ENCODE measurements at regions not wholly inside any gene's neighbourhood (a gene's known extent, or its start where the extent isn't known, plus 50 kb on each side); places are given as distances from the start of the nearest gene placed in this dataset.

DNA sequence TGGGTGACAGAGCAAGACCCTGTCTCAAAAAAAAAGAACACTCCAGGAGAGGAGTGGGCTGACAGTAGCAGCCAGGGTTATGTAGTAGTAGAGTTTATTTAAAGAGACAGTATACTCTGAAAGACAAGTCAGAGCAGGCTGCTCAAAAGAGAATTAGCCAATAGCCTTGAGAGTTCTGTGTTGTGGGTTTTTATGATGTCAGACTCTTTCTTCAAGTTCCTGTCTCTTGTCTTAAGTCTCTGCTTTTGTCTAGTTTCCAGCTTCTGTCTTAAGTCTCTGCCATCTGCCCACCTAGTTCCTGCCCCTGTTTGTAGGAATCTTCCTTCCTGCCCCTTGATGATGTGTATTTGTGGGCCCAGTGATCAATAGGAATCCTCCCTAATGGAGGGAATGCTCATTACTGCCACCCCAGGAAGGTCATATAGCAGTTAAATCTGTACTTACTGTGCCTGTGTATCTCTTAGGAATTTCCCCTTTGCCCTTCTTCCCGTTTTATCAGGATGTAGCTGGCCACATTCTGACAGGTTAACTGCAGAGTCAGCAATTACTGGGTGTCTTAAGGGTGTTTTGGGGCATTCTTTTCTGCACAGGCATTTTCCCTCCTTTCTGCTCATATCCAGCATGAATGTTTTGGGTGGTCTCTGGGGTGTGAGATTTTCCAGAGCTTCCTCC, 580.5 kb upstream of the SGCD start:
- no peak for DNase-seq (ENCODE audit: low read depth in 4 of 4, low spot score in 3 of 4)

GRCh38 chr5:155750101-155750500, 576.9 kb upstream of the SGCD start:
- no peak for DNase-seq (ENCODE audit: low read depth in 4 of 4, low spot score in 3 of 4)

GRCh38 chr5:155750571-155750970, 576.4 kb upstream of the SGCD start:
- no peak for DNase-seq (ENCODE audit: low read depth in 4 of 4, low spot score in 3 of 4)

DNA sequence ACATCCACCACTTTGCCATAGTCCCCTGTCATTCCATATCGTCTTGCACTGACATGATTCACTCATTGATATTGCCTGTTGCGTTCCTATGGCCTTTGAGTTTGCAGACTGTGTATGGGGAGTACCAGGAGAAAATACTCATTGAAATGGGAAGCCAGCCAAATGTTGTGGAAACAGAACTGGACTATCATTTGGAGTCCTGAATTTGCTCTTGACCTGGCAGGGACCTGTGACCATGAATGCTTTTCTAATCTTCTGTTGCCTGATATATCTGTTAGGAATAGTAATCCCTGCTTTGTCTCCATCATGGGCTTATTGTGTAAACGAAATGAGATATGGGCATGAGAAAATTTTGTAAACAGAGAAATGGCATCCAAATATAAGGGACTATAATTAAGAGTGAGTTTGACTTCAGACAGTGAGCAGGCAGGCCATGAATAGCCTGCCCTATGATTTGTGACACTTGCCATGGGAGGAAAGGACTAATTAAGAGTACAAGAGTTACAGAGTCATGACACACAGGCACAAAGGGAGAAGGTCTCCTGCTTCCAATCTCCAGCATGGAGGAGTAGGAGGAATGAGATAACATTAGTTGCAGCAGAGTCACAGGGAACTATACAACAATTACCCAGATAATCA, 572.9 kb upstream of the SGCD start:
- no peak for DNase-seq (ENCODE audit: low read depth in 4 of 4, low spot score in 3 of 4)

DNA sequence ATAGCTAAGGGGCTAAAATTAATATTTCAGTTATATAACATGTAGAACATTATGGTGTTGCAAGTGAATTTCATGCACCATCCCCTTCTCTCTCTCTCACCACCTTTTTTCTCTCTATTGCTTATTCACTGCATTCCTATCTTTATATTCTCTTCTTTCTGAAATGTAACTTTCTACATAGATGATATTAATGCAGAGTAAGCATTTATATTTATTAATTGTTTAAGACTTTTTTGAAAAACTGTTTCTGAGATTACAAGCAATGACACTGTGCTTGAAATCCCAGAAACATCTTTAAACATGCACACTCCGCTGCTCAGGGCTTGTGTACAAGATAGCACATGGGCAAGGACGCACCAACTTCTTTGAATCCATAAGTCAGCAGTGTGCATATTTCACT, 567.7 kb upstream of the SGCD start:
- DNase-seq (ENCODE audit: low read depth in 4 of 4, low spot score in 3 of 4) = no peak

DNA sequence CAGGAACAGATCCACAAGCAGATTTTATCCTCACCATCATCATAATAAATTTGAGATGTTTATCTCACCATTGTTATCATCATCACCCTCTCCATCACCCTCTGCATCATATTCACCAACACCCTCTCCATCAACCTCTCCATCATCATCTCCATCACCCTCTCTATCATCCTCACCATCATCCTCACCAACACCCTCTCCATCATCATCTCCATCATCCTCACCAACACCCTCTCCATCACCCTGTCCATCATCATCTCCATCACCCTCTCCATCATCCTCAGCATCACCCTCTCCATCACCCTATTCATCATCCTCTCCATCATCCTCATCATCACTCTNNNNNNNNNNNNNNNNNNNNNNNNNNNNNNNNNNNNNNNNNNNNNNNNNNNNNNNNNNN, 567.0 kb upstream of the SGCD start:
- DNase-seq (ENCODE audit: low read depth in 4 of 4, low spot score in 3 of 4) = no peak

DNA sequence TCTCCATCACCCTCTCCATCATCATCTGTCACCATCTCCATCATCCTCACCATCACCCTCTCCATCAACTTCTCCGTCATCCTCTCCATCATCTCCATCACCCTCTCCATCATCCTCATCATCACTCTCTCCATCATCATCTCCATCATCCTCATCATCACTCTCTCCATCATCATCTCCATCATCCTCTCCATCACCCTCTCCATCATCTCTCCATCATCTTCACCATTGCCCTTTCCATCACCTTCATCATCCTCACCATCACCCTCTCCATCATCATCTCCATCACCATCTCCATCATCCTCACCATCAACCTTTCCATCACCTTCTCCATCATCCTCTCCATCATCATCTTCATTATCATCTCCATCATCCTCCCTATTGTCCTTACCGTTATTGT, 565.5 kb upstream of the SGCD start:
- DNase-seq (ENCODE audit: low read depth in 4 of 4, low spot score in 3 of 4) = no peak

GRCh38 chr5:155765715-155766114, 561.2 kb upstream of the SGCD start:
- no peak for DNase-seq (ENCODE audit: low read depth in 4 of 4, low spot score in 3 of 4)

DNA sequence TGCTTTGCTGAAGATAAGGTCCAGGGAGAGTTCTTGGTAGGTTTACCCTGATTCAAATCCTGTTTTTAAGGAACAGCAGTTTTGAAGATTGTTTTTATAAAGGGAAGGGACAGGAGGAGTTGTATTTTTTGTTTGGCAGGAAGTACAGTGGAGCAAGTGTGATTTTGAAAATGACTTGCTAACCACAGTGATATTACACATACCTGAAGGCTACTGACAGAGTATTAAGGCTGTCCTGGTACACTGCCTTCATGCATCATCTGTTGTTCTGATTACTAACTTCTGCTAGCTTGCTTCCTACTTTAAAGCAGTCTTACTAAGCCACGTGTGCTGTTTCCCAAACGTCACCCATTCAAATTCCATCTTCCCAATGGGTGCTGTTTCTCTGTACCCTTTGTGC, 559.5 kb upstream of the SGCD start:
- no peak for DNase-seq (ENCODE audit: low read depth in 4 of 4, low spot score in 3 of 4)

DNA sequence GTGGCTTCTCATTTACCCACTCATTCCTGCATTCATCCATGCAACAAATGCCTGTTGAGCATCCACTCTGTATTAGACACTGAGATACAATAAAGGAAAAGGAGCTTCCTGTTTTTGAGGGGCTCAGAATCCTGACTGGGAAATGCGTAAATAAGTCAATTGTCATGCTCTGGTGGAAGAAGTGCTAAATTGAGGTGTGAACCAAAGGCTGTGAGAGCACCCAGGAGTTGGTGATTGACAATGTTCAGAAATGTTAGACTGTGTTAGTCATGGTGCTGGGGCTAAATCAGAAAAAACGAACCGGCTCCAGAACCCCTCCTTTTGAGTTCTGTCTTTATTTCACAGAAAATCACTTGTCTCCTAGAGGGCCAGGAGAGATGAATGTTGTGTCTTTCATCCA, 558.6 kb upstream of the SGCD start:
- DNase-seq (ENCODE audit: low read depth in 4 of 4, low spot score in 3 of 4) = no peak

GRCh38 chr5:155772009-155772662, 554.8 kb upstream of the SGCD start:
- no peak for DNase-seq (ENCODE audit: low read depth in 4 of 4, low spot score in 3 of 4)

DNA sequence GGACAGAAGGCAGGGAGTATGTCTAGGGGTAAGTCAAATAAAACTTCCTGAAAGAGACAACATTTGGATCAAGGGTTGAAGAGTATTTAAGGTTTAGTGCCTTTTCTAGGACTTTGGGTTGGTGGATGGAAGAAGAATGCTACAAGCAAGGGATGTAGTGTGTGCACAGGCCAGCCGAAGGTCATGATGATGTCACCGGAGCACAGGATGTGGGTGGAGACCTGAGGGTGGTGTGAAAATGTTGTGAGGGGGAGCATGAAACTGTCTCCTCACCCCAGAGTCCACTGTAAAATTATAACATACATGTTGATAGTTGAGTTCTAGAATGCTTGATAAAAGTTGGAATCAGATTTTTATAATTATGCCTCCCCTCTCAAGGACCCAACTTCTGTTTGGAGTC, 553.3 kb upstream of the SGCD start:
- no peak for DNase-seq (ENCODE audit: low read depth in 4 of 4, low spot score in 3 of 4)

DNA sequence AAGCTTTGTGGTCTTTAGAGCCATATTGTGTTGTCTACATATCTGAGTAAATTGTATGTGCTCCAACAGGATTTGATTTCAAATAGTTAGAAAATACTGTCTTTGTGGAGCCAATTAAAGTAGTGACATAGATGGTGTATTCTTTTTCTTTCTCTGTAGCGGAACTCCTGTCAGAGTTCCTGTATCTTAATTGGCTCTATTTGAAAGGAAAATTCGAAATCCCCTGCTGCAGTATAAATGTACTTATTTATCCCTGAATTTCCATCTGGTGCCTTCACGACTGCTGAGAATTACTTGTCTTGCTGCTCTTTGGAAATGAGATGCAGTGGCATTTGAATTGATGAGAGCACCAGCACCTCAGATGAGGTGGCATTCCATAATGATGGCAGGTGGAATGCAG, 546.7 kb upstream of the SGCD start:
- no peak for DNase-seq (ENCODE audit: low read depth in 4 of 4, low spot score in 3 of 4)

- no peak for DNase-seq (ENCODE audit: low read depth in 4 of 4, low spot score in 3 of 4)
Observed at GRCh38 chr5:155783246-155783645, 543.7 kb upstream of the SGCD start.

- no peak for DNase-seq (ENCODE audit: low read depth in 4 of 4, low spot score in 3 of 4)
Observed at GRCh38 chr5:155783791-155784190, 543.2 kb upstream of the SGCD start.

DNA sequence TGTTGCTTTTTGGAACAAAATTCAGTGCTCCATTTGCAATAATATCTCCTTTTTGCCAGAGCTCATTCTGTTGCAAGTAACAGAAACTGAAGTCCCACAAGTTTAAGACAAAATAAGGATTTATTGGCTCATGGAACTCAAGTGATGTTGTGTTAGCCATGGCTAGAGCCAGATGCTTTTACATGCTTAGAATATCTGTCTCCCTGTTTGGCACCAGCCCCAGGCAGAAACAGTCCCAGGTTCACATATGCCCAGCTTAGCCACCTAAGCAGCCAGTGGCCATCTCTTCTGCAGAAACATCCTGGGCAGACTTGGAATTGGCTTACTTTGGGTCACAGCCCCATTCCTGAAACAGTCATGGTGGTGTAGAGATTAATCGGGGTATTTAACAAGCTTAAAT, 540.9 kb upstream of the SGCD start:
- DNase-seq (ENCODE audit: low read depth in 4 of 4, low spot score in 3 of 4) = no peak

DNA sequence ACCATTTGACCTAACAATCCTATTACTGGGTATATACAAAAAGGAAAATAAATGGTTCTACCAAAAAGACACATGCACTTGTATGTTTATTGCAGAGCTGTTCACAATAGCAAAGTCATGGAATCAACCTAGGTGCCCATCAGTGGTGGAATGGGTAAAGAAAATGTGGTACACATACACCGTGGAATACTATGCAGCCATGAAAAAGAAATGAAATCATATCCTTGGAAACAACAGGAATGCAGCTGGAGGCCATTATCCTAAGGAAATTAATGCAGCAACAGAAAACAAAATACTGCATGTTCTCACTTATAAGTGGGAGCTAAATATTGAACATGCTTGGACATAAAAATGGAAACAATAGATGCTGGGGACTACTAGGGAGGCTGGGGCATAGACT, 534.1 kb upstream of the SGCD start:
- no peak for DNase-seq (ENCODE audit: low read depth in 4 of 4, low spot score in 3 of 4)

DNA sequence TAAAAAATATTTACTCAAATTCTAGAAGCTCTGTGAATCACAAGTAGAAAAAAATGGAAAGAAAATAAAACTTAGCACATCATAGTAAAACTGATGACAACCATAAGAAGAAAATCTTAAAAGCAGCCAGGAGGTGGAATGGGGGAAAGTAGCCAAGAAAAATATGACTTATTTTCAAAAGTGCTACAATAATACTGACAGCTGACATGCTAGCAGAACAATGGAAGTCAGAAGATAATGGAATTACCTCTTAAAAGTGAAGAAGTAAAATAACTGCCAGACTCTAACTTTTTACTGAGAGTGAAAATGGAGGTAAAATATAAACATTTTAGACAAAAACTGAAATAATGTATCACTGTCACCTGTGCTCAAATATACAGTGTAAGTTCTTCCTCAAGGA, 532.2 kb upstream of the SGCD start:
- no peak for DNase-seq (ENCODE audit: low read depth in 4 of 4, low spot score in 3 of 4)

GRCh38 chr5:155799308-155799707, 527.7 kb upstream of the SGCD start:
- DNase-seq (ENCODE audit: low read depth in 4 of 4, low spot score in 3 of 4) = no peak

DNA sequence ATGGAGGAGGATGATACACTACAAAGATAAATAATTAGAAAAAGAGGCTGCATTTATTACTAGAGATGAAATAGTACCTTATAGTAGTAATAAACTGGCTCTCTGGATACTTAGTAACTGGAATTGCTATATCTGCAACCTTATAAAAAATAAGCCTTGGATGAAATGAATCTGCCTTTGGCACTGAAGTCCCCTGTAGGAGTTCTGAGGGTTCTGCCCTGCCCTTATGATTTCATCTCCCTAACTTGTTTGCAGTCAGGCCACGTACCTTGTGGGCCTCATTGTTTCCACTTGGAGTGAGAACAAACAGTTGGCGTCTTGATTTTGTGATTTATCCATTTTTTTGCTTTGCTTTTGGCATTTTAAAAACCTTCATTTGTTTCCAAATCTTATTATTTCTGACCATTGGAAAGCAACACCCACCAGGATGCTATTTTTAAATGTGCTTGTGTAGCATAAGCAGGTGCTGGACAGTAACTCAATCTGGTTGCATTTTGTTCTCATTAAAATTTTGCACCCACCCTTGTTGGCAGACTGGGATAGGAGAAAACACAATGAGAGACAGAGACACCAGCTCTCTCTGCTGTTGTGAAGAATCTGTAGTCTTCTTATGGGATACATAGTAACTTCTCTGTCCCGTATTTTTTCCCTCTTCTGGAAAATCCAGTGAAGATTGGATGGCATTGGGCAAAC, 518.9 kb upstream of the SGCD start:
- DNase-seq (ENCODE audit: low read depth in 4 of 4, low spot score in 3 of 4) = no peak

DNA sequence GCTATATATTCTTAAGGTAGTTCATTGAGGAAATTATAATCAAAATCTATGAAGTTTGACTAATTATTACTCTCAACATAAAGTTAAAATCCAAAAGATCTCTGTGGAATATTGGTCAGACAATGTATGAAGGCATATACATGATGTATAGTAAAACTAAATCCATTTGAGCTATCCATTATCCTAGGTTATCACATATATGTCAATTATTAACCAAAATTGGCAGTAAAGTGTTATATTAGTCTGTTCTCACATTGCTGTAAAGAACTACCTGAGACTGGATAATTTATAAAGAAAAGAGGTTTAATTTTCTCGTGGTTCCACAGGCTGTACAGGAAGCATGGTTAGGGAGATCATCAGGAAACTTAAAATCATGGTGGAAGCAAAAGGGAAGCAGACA, 511.7 kb upstream of the SGCD start:
- no peak for DNase-seq (ENCODE audit: low read depth in 4 of 4, low spot score in 3 of 4)

DNA sequence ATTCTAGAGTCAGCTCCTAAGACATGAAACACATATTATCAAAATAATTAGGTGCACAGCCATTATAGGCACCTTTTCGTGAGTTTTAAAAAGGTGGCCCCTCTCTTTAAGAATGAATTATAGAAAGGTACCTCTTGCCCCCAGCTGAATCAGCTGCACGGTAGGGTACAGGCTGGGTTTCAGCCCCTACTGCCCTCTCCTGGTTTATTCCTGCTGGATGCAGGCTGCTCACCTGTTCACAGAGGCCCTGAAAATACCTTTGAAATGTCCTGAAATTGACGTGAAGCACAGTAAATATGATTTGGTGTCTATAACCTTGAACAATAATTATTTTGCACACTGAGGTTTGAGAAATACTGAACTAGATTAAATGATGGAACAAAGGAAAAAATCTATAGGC, 504.8 kb upstream of the SGCD start:
- no peak for DNase-seq (ENCODE audit: low read depth in 4 of 4, low spot score in 3 of 4)

Measured in right renal pelvis (tissue), 4 donors.